HG03571 (cell line): ENCODE measurements at regions not wholly inside any gene's neighbourhood (a gene's known extent, or its start where the extent isn't known, plus 50 kb on each side); places are given as distances from the start of the nearest gene placed in this dataset.

Experiments
- ATAC-seq: cut with Tn5 transposase; IDR thresholded peaks from one replicate; pipeline ENCODE4 v1.9.1; 2021; ENCODE audit not compliant: unreplicated experiment

- no peak for ATAC-seq
Measured at GRCh38 chr1:163730411-163730821, 408.7 kb downstream of the NUF2 start.

GRCh38 chr1:163737261-163737660 lies 415.5 kb downstream of the NUF2 start:
- no peak for ATAC-seq

- ATAC-seq = no peak
Measured at GRCh38 chr1:163744301-163744887, 422.6 kb downstream of the NUF2 start.

- ATAC-seq = no peak
Measured at GRCh38 chr1:163745204-163745603, 423.4 kb downstream of the NUF2 start.

GRCh38 chr1:163747261-163747660 lies 425.5 kb downstream of the NUF2 start:
- ATAC-seq = no peak

- ATAC-seq = no peak
Measured at GRCh38 chr1:163747855-163748254, 426.1 kb downstream of the NUF2 start.

- ATAC-seq = no peak
Measured at GRCh38 chr1:163758977-163759670, 437.4 kb downstream of the NUF2 start.

- ATAC-seq = no peak
Measured at GRCh38 chr1:163761898-163762297, 440.1 kb downstream of the NUF2 start.

- no peak for ATAC-seq
Measured at GRCh38 chr1:163766257-163766918, 444.6 kb downstream of the NUF2 start.

GRCh38 chr1:163768576-163768975 lies 446.8 kb downstream of the NUF2 start:
- ATAC-seq = no peak

- ATAC-seq = no peak
Measured at GRCh38 chr1:163770265-163770664, 448.5 kb downstream of the NUF2 start.

GRCh38 chr1:163771637-163772036 lies 449.9 kb downstream of the NUF2 start:
- ATAC-seq = no peak

- no peak for ATAC-seq
Measured at GRCh38 chr1:163772246-163772645, 450.5 kb downstream of the NUF2 start.

GRCh38 chr1:163773396-163773795 lies 451.6 kb downstream of the NUF2 start:
- no peak for ATAC-seq

- no peak for ATAC-seq
Measured at GRCh38 chr1:163774401-163774945, 452.7 kb downstream of the NUF2 start.

- ATAC-seq = no peak
Measured at GRCh38 chr1:163774978-163775620, 453.3 kb downstream of the NUF2 start.

- ATAC-seq = no peak
Measured at GRCh38 chr1:163777205-163777604, 455.5 kb downstream of the NUF2 start.

- ATAC-seq = no peak
Measured at GRCh38 chr1:163781146-163781545, 459.4 kb downstream of the NUF2 start.

- no peak for ATAC-seq
Measured at GRCh38 chr1:163785868-163786405, 464.2 kb downstream of the NUF2 start.

- no peak for ATAC-seq
Measured at GRCh38 chr1:163789911-163790310, 468.2 kb downstream of the NUF2 start.

- ATAC-seq = no peak
Measured at GRCh38 chr1:163794551-163794950, 472.8 kb downstream of the NUF2 start.
